Activated CD4-positive, alpha-beta T cell treated with anti-CD3 and anti-CD28 coated beads, Interleukin-10, Interleukin-2, amounts not matched to agents 100 ng/mL and 50 ng/mL, durations not matched to agents 16 hours and 8 hours (primary cell): ENCODE measurements at regions not wholly inside any gene's neighbourhood (a gene's known extent, or its start where the extent isn't known, plus 50 kb on each side); places are given as distances from the start of the nearest gene placed in this dataset.

Source experiments
- DNase-seq: peaks from one replicate; pipeline ENCODE4 v3.0.0-alpha.2; 2020

DNA sequence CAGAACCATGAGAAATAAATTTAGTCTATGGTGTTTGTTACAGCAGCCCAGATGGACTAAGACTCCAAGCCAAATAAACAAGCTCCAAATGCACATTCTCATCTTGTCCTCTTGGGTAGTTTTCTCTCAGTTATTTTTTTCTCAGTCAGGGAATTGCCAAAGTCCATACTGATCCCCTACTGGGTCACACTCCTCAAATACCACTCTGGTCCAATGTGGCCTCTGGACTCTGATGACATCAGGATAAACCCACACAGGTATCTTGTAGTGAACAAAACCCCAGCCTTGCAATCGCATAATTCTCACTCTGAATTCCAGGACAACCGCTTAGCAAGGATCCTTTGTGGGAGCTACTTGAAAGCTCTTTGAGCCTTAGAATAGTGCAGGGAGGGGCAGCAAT lies 248.4 kb upstream of the JUN start:
- DNase-seq = no peak

DNA sequence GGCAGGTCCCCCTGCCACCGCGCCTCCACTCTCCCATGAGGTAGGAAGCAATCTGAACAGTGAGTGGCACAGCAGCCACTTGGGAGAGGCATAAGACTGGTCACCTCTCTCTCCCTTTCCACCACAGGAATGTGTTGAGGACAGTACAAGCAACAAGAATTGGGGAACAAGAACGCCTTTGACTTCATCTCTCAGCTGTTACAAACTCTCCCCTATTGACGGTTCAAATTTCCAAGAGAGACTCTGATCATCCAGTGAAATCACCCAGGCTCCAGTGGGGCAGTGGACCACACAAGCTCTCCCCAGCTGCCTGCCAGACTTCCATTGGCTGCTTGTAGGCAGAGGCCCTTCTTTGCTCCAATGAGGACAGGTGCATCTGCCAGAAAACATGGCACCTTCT lies 249.9 kb upstream of the JUN start:
- DNase-seq = no peak

DNA sequence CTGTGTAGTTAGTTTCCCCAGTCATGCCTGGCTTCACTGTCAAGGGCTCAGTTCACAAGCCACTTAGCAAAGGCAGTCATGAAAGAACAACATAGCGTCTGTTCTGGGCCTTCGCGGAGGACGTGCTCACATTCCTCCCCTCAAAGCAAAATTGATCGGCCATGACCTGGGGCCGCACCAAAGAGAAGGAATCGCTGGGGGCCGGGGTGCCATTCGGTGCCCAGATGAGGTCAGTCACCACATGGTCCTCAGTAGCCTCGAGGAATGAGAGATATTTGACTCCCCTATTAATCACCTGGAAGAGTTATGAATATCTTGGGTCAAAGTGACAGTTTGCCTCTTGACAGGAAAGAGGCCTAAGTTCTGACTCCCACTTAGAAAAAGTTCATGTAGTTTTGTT lies 251.1 kb upstream of the JUN start:
- DNase-seq = no peak

- DNase-seq = no peak
Measured at GRCh38 chr1:59039551-59039950, 255.7 kb upstream of the JUN start.

DNA sequence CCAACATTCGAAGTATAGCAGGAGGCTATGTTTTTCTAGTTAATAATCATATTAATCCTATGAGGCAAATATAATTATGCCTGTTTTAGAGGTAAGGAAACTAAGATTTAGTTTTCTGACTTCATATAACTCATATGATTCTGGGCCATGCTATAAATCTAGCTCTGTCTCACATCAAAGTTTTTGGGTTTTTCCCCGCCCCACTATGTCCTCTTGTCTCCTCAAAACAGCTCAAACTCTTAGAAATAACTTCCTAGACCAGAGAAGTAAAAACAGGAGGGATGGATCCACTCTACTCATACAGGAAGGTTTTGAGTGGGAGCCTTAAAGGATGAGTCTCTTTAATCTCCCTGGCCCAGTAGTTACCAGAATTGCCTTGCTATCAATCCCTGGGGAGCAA lies 256.4 kb upstream of the FGGY start:
- DNase-seq = no peak

- no peak for DNase-seq
Measured at GRCh38 chr1:59041646-59042277, 255.1 kb upstream of the FGGY start.

DNA sequence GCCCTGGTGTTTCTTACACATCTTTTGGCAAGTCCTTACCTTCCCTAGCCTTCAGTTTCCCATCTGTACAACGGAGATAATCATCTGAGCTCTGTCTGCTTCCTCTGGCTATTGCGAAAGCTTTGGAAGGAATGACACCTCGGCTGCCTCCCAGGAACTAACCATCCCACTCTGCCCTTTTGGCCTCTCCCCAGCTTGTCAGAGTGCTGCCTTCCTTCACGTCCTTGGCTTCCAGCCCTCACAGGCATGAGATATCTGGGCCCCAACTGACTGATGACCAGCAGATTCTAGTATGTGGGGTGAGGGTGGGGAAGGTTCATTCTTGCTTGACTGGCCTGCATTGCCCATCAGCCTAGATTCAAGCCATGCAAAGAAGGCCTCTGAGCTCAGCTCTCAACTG lies 253.1 kb upstream of the FGGY start:
- DNase-seq = no peak

DNA sequence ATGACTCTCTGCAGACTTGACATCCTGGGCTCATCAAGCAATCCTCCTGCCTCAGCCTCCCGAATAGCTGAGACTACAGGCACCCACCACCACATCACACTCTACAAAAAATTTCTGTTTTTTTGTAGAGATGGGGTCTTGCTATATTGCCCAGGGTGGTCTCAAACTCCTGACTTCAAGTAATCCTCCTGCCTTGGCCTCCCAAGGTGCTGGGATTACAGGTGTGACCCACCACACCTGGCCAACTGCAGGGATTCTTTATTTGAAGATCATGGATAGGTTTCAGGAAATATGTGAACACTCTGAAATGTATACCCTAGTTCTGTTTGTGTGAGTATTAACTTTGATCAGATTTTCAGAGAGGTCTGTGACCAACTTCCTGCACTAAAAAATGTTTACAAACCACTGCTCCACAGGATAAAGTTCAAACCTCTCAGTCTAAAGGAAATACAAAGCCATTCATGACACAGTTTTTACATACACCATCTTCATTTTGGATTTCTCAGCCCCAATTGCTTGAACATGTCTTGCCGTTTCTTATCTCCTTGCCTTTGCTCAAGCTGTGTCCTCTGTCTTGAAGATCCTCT lies 252.3 kb upstream of the FGGY start:
- DNase-seq = no peak

DNA sequence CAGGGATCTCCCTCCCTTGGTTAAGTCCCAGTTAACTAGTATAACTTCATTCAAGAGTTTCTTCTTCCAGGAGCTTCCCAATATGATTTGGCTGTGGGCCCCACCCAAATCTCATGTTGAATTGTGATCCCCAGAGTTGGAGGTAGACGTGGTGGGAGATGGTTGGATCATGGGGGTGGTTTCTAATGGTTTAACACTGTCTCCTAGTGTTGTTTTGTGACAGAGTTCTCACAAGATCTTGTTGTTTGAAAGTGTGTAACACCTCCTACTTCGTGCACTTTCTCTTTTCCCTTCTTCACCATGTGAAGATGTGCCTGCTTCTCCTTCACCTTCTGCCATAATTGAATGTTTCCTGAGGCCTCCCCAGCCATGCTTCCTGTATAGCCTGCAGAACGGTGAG lies 251.8 kb upstream of the FGGY start:
- no peak for DNase-seq

DNA sequence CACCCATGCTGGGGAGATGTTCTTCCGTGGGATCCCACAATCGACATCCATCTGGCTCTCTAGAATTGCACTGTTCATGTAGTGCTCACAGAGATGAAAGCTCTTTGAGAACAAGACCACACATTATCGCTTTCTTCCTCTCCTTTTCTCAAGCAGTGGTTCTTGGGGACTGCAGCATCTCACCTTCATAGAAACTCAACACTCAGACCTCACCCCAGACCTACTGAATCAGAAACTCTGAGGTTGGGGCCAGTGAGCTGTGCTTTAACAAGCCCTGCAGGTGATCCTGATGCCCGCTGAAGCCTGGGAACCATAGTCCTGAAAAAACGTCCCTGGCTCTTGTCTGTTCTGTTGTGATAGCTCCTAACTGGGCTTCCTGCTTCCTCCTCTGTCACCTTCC lies 251.3 kb upstream of the FGGY start:
- DNase-seq = peak; percentile 27

DNA sequence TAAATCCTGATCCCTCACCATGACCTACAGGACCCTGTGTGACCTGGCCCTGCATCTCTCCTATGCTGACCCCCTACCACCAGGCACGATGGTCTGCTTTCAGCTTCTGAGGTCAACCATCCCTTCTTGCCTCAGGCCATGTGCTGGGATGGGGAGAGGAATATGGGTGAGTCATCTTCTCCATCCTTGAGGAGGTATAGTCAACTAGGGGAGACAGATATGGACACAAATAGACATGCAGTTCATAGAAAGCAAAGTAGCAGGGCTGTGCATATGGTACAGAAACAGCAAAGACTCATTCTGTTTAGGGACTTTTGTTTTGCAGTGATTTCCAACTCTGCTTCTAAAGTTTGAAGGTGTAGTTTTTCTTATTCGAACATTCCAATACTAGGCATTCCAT lies 250.8 kb upstream of the FGGY start:
- no peak for DNase-seq

- peak; percentile 73 for DNase-seq
Measured at GRCh38 chr1:59046730-59047157, 250.2 kb upstream of the FGGY start.

- DNase-seq = no peak
Measured at GRCh38 chr1:59051007-59051406, 245.9 kb upstream of the FGGY start.

DNA sequence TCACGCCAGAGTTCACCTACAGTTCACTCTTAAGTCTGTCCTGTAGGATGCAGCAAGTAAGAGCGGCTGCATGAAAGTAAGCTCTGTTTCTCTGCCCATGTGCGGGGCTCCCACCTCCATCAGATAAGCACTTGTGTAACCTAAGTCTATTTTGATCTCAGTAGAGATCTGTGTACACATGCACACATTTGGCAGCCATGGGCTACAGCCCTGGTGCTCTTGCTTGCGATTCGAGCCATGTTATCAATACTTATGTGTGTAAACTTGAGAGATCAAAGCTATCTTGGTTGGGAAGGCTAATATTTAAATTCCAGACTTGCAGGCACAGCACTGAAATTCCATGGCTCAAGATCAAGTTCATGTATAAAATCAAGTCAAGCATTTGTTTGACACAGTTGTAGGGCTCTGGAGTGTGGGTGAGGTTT lies 244.7 kb upstream of the FGGY start:
- DNase-seq = no peak

DNA sequence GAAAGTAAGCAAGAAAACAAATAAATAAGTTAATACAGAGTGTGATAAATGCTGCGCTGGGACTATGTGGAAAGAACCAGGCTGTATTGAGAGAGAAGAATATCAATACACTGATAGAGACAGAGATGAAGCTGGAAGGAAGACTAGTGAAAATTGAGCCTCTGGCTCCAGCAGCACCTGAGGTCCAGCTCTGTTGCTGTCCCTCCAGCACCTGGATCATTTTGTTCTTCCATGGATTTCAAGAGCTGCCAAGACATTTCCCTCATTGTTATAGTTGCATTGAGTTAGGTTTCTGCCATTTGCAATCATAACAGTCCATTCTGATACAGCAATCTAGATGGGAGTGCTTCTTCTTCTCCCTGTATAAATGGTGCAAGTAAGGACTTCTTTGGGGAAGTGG lies 242.7 kb upstream of the FGGY start:
- DNase-seq = no peak

- no peak for DNase-seq
Measured at GRCh38 chr1:59055908-59056719, 240.8 kb upstream of the FGGY start.

DNA sequence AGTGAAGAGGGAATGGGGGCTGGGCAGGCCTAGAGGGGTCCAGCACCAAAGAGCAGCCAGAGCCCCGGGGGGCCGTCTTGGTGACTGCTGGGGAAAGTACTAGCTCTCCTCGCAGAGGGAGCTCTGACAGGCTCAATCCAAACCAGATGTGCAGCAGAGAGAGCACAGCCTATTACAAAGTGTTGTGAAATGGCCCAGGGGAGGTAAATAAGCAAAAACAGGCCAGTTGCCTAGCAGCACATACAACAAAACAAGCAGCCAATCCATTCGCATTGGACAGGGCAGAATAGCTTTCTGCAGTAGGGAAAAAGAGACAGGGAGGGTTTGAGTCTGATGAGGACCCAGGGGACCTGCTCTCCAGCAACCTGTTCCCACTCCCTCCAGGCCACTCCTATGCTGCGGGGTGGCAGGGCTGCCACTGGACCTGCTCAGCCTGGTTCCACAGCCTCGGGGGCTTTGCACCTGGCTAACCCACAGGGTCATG lies 239.6 kb upstream of the FGGY start:
- no peak for DNase-seq

DNA sequence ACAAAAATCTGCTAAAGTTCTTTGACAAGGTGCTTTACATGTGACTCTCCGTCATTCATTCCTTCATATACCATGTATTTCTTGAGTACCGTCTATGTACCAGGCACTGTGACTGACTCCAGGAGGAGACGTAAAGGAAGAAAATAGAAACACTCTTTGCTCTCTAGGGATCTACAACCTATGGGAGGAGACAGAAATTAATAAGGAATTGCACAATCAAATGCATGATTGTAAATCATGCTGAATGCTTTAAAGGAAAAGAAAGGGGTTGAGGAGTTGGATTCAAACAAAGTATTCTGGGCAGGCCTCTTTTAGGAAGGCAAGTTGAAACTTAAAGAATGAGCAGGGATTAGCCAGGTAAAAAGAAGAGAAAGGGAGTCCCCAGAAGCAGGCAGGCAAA lies 239.1 kb upstream of the FGGY start:
- DNase-seq = no peak

- no peak for DNase-seq
Measured at GRCh38 chr1:59058665-59059439, 238.0 kb upstream of the FGGY start.

GRCh38 chr1:59061876-59062275 lies 235.0 kb upstream of the FGGY start:
- no peak for DNase-seq

GRCh38 chr1:59062743-59063142 lies 234.2 kb upstream of the FGGY start:
- DNase-seq = no peak

DNA sequence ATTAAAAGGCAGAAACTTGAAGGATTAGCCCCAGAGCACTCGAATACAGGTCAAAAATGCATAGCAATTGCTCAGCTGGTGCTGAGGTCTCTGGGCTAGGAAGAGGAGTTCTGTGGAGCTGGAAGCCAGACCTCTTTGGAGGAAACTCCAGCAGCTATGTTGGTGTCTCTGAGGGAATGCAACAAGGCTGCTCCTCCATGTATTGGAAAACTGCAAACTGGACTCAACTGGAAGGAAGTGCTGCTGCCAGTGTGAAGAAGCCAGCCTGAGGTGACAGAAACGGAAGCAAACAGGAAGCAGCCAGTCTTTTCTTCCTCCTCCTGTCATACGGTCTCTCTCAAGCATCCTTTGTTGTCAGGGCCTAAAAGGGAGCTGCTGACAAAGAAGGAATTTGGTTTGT lies 233.4 kb upstream of the FGGY start:
- DNase-seq = no peak

GRCh38 chr1:59064592-59064991 lies 232.3 kb upstream of the FGGY start:
- no peak for DNase-seq
